Sigmoid colon (tissue), 6 donors: ENCODE measurements at regions not wholly inside any gene's neighbourhood (a gene's known extent, or its start where the extent isn't known, plus 50 kb on each side); places are given as distances from the start of the nearest gene placed in this dataset.

ENCODE experiments used
- DNase-seq: peaks from one replicate; pipeline ENCODE4 v3.0.0-alpha.2; 2019
- H3K27ac ChIP-seq, 4 donors: fragments of 200-600 bp; sonication (generic); one replicate each; pipeline ENCODE4 v1.5.1; 2016 to 2019; ENCODE audit warnings: mild to moderate bottlenecking in 1 of 4
- H3K27me3 ChIP-seq, 3 donors: fragments of 200-600 bp; sonication (generic); one replicate each; pipeline ENCODE4 v1.5.1; 2019; ENCODE audit warnings: mild to moderate bottlenecking in 1 of 3
- H3K36me3 ChIP-seq, 4 donors: fragments of 200-600 bp; sonication (generic); one replicate each; pipeline ENCODE4 v1.5.1; 2016 to 2019
- H3K4me1 ChIP-seq, 4 donors: fragments of 200-600 bp; sonication (generic); one replicate each; pipeline ENCODE4 v1.5.1; 2017 to 2019
- H3K4me3 ChIP-seq, 4 donors: fragments of 200-600 bp; sonication (generic); one replicate each; pipeline ENCODE4 v1.5.1; 2017 to 2019; ENCODE audit warnings: mild to moderate bottlenecking in 2 of 4, moderate library complexity in 1 of 4
- H3K9me3 ChIP-seq, 4 donors: fragments of 200-600 bp in 3 of 4; sonication (generic) in 3 of 4; one replicate each; pipeline versions ENCODE4 v1.5.1 to v1.6.1; 2013 to 2019
- EP300 ChIP-seq, 4 donors: sonication (generic); formaldehyde crosslinking; IDR thresholded peaks; one replicate each; pipeline ENCODE4 v1.6.1; 2017; ENCODE audit warnings: antibody characterized with exemption in 4 of 4
- POLR2A ChIP-seq, 2 donors: fragments of 450-650 bp; IDR thresholded peaks; one replicate each; pipeline ENCODE4 v1.6.1; 2016; ENCODE audit warnings: antibody characterized with exemption in 2 of 2, mild to moderate bottlenecking in 2 of 2, moderate library complexity in 2 of 2
- POLR2AphosphoS5 ChIP-seq, 4 donors: sonication (generic); formaldehyde crosslinking; IDR thresholded peaks; one replicate each; pipeline ENCODE4 v1.6.1; 2017; ENCODE audit warnings: antibody characterized with exemption in 4 of 4
- WGBS, 2 donors: extraction: QIAGEN DNeasy Blood & Tissue Kit; methylation state at CpG; one replicate each; pipeline ENCODE4 v1.1.7; 2013; 5-methylcytosine and 5-hydroxymethylcytosine counted together
- intact Hi-C: fragments of 100-400 bp; cut with DNase I; formaldehyde crosslinking; loops from one replicate; pipeline ENCODE4 v1.15.1; 2023
- small RNA-seq, 3 donors: library from RNA; depleted of rRNA; stranded (forward); fragments of <200 nt; gene quantifications; one replicate each; pipeline ENCODE3, GENCODE V24; 2016
- TF ChIP-seq, protein P1 (sequence below), 4 experiments: fragments of 450-650 bp in 3 of 4; fragments of 200-600 bp in 1 of 4; IDR thresholded peaks; one replicate each; pipeline ENCODE4 v1.5.1; 2016 to 2019; ENCODE audit warnings: antibody characterized with exemption in 4 of 4, mild to moderate bottlenecking in 3 of 4, moderate library complexity in 2 of 4
- donor health status: healthy with polysubstance abuse.
- donor health status: healthy.

DNA sequence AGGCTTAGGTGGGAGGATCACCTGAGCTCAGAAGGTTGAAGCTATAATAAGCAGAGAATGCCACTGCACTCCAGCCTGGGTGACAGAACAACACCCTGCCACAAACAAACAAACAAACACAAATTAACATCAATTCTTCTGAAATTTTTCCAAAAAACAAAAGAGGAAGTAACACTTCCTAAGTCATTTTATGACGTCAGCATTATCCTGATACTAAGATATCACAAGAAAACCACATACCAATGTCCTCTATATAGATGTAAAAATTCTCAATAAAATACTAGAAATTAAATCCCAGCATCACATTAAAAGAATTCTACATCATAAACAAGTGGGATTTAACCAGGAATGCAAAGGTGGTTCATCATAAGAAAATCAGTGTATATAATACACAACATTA, 64.4 kb upstream of the STK26 start:
- intact Hi-C loops = no loop called here
- no peak for TF ChIP-seq POLR2AphosphoS5 (IDR thresholded peaks at IDR 0.05)
- TF ChIP-seq EP300 (IDR thresholded peaks at IDR 0.05) = no peak
- TF ChIP-seq, protein P1, sequence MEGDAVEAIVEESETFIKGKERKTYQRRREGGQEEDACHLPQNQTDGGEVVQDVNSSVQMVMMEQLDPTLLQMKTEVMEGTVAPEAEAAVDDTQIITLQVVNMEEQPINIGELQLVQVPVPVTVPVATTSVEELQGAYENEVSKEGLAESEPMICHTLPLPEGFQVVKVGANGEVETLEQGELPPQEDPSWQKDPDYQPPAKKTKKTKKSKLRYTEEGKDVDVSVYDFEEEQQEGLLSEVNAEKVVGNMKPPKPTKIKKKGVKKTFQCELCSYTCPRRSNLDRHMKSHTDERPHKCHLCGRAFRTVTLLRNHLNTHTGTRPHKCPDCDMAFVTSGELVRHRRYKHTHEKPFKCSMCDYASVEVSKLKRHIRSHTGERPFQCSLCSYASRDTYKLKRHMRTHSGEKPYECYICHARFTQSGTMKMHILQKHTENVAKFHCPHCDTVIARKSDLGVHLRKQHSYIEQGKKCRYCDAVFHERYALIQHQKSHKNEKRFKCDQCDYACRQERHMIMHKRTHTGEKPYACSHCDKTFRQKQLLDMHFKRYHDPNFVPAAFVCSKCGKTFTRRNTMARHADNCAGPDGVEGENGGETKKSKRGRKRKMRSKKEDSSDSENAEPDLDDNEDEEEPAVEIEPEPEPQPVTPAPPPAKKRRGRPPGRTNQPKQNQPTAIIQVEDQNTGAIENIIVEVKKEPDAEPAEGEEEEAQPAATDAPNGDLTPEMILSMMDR (IDR thresholded peaks at IDR 0.05) = no peak
- TF ChIP-seq POLR2A (IDR thresholded peaks at IDR 0.05) = no peak
- 40 to 62% methylated on average over 1 of the region's 1 CpG for WGBS, 2 donors

DNA sequence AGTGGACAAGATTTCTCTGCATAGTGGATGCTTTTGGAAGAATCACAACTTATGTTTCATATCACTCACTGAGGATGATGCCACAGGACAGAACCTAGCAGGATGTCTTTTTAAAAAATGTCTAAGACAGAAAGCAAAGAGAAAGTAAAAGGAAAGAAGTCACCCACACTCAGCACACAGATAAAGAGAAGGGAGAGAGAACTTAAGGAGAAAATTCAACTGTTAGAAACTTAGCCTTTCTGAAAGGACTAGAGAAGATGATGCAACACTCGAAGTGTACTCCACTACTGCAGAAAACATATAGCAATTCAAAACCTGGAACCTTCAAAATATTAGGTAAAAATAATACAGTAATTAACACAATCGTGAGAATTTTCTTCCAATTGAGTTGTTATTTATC, 52.8 kb upstream of the STK26 start:
- intact Hi-C loops = no loop called here
- Histone ChIP-seq H3K4me1 (no peaks in the 10 kb centered on the region), H3K9me3 (no peaks in the 10 kb centered on the region), H3K27ac (no peak overlapping the region), H3K36me3 (no peaks in the 10 kb centered on the region), H3K4me3 (no peak overlapping the region), H3K27me3 (no peaks in the 10 kb centered on the region)
- no peak for TF ChIP-seq POLR2A (IDR thresholded peaks at IDR 0.05)
- TF ChIP-seq, protein P1 (IDR thresholded peaks at IDR 0.05) = no peak
- TF ChIP-seq EP300 (IDR thresholded peaks at IDR 0.05) = no peak
- no peak for TF ChIP-seq POLR2AphosphoS5 (IDR thresholded peaks at IDR 0.05)
- no peak for DNase-seq
- 64 to 75% methylated on average over 2 of the region's 2 CpGs for WGBS, 2 donors

More for the DNA sequence above, 64.4 kb upstream of the STK26 start:
- Histone ChIP-seq H3K36me3 (no peaks in the 10 kb centered on the region), H3K27me3 (no peaks in the 10 kb centered on the region), H3K4me1 (no peaks in the 10 kb centered on the region), H3K27ac (no peak overlapping the region), H3K9me3 (no peaks in the 10 kb centered on the region), H3K4me3 (no peak overlapping the region)
- no peak for DNase-seq

Small RNA genes in the stretch of these regions (small RNA-seq; reads per million reads assigned to genes)
- gene AL008629.1 = 0 reads per million in 3 donors
- gene HDGFP1 = 0 reads per million in 3 donors
- gene MCRIP2P1 = 0 reads per million in 3 donors
- 0 reads per million in 3 donors for gene RNA5SP514
